H1 (cell line): ENCODE measurements at regions not wholly inside any gene's neighbourhood (a gene's known extent, or its start where the extent isn't known, plus 50 kb on each side); places are given as distances from the start of the nearest gene placed in this dataset.

Experiments
- SP4 ChIP-seq: IDR thresholded peaks from 2 replicates; pipeline ENCODE4 v1.6.1; 2012; ENCODE audit warnings: low read length, inconsistent platforms
- TF ChIP-seq, protein P1 (sequence below): fragments of 300-600 bp; sonication (generic); IDR thresholded peaks from 2 replicates; pipeline ENCODE4 v1.7.1; 2012; ENCODE audit warnings: low read length, moderate library complexity, mild to moderate bottlenecking, inconsistent platforms; ENCODE audit not compliant: insufficient replicate concordance
- TF ChIP-seq, protein P2 (sequence below): IDR thresholded peaks from 2 replicates; pipeline ENCODE4 v1.6.1; 2012; ENCODE audit warnings: inconsistent platforms

DNA sequence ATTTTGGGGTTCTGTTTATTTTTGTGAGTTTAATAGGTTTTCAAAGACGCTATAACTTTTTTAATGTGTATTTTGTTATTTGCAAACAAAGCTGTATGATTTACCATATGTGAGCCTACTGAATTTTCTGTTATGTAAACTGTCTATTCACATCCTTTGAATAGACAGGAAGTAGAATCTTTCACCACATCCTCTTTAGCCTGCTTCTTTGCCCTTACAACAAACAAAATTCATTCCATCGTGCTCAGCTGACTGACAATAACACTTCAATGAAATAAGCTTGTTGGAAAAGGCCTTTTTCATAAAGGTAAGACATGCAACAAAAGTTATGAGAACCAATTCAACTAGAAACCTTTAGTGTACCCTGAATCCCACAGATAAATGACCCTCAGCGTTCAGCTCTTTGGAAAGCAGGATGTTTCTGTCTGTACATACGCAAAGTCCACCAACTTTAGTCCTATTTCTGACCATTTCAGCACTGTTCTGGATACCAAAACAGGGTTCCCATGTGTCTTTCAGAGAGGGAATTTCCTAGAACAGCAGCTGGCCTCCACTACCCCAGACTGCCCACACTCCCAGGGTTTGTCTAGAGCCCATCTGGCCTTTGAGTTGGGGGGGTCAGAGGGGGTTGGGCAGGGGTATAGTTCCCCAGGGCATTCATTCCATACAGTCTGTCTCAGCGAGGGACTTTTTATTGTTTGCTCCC is 71.3 kb downstream of the DUSP6 start (continued):
- TF ChIP-seq, protein P1, sequence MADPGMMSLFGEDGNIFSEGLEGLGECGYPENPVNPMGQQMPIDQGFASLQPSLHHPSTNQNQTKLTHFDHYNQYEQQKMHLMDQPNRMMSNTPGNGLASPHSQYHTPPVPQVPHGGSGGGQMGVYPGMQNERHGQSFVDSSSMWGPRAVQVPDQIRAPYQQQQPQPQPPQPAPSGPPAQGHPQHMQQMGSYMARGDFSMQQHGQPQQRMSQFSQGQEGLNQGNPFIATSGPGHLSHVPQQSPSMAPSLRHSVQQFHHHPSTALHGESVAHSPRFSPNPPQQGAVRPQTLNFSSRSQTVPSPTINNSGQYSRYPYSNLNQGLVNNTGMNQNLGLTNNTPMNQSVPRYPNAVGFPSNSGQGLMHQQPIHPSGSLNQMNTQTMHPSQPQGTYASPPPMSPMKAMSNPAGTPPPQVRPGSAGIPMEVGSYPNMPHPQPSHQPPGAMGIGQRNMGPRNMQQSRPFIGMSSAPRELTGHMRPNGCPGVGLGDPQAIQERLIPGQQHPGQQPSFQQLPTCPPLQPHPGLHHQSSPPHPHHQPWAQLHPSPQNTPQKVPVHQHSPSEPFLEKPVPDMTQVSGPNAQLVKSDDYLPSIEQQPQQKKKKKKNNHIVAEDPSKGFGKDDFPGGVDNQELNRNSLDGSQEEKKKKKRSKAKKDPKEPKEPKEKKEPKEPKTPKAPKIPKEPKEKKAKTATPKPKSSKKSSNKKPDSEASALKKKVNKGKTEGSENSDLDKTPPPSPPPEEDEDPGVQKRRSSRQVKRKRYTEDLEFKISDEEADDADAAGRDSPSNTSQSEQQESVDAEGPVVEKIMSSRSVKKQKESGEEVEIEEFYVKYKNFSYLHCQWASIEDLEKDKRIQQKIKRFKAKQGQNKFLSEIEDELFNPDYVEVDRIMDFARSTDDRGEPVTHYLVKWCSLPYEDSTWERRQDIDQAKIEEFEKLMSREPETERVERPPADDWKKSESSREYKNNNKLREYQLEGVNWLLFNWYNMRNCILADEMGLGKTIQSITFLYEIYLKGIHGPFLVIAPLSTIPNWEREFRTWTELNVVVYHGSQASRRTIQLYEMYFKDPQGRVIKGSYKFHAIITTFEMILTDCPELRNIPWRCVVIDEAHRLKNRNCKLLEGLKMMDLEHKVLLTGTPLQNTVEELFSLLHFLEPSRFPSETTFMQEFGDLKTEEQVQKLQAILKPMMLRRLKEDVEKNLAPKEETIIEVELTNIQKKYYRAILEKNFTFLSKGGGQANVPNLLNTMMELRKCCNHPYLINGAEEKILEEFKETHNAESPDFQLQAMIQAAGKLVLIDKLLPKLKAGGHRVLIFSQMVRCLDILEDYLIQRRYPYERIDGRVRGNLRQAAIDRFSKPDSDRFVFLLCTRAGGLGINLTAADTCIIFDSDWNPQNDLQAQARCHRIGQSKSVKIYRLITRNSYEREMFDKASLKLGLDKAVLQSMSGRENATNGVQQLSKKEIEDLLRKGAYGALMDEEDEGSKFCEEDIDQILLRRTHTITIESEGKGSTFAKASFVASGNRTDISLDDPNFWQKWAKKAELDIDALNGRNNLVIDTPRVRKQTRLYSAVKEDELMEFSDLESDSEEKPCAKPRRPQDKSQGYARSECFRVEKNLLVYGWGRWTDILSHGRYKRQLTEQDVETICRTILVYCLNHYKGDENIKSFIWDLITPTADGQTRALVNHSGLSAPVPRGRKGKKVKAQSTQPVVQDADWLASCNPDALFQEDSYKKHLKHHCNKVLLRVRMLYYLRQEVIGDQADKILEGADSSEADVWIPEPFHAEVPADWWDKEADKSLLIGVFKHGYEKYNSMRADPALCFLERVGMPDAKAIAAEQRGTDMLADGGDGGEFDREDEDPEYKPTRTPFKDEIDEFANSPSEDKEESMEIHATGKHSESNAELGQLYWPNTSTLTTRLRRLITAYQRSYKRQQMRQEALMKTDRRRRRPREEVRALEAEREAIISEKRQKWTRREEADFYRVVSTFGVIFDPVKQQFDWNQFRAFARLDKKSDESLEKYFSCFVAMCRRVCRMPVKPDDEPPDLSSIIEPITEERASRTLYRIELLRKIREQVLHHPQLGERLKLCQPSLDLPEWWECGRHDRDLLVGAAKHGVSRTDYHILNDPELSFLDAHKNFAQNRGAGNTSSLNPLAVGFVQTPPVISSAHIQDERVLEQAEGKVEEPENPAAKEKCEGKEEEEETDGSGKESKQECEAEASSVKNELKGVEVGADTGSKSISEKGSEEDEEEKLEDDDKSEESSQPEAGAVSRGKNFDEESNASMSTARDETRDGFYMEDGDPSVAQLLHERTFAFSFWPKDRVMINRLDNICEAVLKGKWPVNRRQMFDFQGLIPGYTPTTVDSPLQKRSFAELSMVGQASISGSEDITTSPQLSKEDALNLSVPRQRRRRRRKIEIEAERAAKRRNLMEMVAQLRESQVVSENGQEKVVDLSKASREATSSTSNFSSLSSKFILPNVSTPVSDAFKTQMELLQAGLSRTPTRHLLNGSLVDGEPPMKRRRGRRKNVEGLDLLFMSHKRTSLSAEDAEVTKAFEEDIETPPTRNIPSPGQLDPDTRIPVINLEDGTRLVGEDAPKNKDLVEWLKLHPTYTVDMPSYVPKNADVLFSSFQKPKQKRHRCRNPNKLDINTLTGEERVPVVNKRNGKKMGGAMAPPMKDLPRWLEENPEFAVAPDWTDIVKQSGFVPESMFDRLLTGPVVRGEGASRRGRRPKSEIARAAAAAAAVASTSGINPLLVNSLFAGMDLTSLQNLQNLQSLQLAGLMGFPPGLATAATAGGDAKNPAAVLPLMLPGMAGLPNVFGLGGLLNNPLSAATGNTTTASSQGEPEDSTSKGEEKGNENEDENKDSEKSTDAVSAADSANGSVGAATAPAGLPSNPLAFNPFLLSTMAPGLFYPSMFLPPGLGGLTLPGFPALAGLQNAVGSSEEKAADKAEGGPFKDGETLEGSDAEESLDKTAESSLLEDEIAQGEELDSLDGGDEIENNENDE: no peak
- TF ChIP-seq, protein P2, sequence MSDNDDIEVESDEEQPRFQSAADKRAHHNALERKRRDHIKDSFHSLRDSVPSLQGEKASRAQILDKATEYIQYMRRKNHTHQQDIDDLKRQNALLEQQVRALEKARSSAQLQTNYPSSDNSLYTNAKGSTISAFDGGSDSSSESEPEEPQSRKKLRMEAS: no peak
- TF ChIP-seq SP4: no peak
